Bronchial epithelial cell (primary cell): ENCODE measurements at regions not wholly inside any gene's neighbourhood (a gene's known extent, or its start where the extent isn't known, plus 50 kb on each side); places are given as distances from the start of the nearest gene placed in this dataset.
A peak's percentile ranks its signal among the peaks of the same experiment; 100 is the strongest.

Experiments used
- DNase-seq: peaks from one replicate; pipeline ENCODE4 v3.0.0-alpha.2; 2010; ENCODE audit warnings: low read depth
- FAIRE-seq: peaks from 2 replicates; lab custom pipeline; 2011; peaks lifted over from hg19 to GRCh38; lab: Jason Lieb, UNC
- H3K27me3 ChIP-seq: 2 replicates; pipeline ENCODE4 v1.5.1; 2011; ENCODE audit warnings: low read length; ENCODE audit not compliant: control insufficient read depth, insufficient read depth
- H3K36me3 ChIP-seq: 2 replicates; pipeline ENCODE4 v1.5.1; 2011; ENCODE audit warnings: low read length; ENCODE audit not compliant: control insufficient read depth, insufficient read depth
- H3K4me3 ChIP-seq: 2 replicates; pipeline ENCODE4 v1.5.1; 2011; ENCODE audit warnings: mild to moderate bottlenecking, low read depth, low read length, control low read depth
- TF ChIP-seq, protein P1 (sequence below): IDR thresholded peaks from 2 replicates; pipeline ENCODE4 v1.5.1; 2011; ENCODE audit warnings: mild to moderate bottlenecking, moderate library complexity, low read length, control low read depth, inconsistent platforms; ENCODE audit not compliant: insufficient read depth, severe bottlenecking

DNA sequence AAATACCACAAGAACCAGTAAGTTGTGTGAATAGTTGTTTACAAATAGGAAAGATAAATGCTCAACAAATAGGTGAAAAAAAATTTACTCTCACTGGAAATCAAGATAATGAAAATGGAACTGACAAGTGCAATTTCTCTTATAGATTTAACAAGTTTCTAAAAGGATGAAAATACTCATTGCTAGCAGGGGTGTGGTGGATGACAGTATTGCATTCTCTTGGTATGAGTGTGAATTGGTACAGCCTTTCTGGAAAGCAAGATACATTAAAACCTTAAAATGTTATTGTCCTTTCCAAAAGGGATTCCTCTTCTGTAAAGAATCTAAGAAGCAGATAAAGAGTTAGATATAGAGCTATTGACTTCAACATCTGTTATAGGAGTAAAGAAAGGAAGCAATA, 240.0 kb upstream of the RPS6KA3 start:
- Histone ChIP-seq H3K4me3 (no peak overlapping the region), H3K36me3 (no peaks in the 10 kb centered on the region), H3K27me3 (no peaks in the 10 kb centered on the region)
- no peak for DNase-seq
- no peak for FAIRE-seq
- TF ChIP-seq, protein P1, sequence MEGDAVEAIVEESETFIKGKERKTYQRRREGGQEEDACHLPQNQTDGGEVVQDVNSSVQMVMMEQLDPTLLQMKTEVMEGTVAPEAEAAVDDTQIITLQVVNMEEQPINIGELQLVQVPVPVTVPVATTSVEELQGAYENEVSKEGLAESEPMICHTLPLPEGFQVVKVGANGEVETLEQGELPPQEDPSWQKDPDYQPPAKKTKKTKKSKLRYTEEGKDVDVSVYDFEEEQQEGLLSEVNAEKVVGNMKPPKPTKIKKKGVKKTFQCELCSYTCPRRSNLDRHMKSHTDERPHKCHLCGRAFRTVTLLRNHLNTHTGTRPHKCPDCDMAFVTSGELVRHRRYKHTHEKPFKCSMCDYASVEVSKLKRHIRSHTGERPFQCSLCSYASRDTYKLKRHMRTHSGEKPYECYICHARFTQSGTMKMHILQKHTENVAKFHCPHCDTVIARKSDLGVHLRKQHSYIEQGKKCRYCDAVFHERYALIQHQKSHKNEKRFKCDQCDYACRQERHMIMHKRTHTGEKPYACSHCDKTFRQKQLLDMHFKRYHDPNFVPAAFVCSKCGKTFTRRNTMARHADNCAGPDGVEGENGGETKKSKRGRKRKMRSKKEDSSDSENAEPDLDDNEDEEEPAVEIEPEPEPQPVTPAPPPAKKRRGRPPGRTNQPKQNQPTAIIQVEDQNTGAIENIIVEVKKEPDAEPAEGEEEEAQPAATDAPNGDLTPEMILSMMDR: no peak

DNA sequence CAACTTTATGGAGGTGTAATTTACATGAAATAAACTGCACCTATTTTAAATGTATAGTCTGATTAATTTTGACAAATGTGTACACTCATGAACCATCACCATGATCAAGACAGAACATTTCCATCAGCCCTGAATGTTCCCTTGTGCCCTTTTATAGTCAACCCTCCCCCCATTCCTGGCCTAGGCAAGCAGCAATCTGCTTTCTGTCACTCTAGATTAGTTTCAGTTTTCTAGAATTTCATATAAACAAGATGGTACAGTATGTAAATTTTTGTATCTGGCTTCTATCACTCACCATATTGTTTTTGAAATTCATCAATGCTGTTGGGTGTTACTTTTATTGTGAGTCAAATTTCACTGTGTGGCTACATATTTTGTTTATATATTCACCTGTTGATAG, 234.2 kb upstream of the RPS6KA3 start:
- no peak for FAIRE-seq
- TF ChIP-seq, protein P1: no peak

DNA sequence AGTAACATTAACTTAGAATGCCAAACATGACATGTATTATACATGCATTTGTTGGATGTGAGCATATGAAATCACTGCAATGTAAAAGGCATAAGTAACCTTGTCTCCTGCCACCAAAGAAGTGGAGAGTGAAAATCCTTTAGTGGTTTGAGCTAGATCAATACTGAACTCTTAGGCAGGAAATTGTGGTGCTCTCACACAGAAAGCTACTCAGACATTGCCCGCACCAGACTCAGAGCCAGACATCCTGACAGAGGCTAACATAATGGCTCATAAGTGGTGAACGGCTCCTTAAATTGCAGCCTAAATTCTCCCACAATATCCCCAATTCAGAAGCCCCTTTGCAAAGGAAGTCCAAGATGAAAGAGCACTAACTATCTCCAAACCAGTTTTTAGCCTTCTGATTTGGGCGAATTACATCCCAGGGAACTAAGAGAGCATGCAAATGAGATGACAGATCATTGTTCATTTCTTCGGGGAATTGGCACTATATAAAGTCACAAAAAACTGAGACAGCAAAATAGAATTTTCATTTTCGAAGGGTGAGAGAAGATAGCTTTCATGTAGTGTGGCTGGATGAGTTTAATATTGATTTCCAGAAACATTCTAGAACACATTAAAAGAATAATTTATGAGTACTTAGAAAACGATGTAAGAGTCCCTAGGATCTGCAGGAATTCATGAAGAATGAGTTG, 233.6 kb upstream of the RPS6KA3 start:
- no peak for DNase-seq
- TF ChIP-seq, protein P1: no peak
- H3K27me3 ChIP-seq: no peaks in the 10 kb centered on the region
- no peak overlapping the region for H3K4me3 ChIP-seq
- FAIRE-seq: peak; percentile 7
- H3K36me3 ChIP-seq: no peaks in the 10 kb centered on the region

More for the DNA sequence above, 234.2 kb upstream of the RPS6KA3 start:
- H3K27me3 ChIP-seq: no peaks in the 10 kb centered on the region
- H3K4me3 ChIP-seq: no peak overlapping the region
- no peaks in the 10 kb centered on the region for H3K36me3 ChIP-seq
- DNase-seq: no peak

DNA sequence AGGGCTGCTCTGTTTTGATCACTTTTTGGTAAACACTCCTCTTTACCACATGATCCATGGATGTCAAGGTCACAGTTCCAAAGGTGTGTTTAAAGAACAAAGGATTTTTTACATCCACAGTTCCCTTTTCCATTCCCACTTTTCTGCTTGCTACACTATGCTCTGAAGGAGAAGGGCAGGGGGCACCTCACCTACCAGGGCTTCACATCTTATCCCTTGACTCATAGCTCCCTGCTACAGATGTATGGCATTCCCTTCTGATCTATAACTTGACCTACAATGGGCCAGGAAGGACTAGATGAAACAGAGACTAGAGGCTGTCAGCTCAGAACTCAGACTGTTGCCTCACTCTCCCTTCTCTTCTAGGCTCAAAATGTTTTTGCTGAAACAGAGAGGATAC, 233.1 kb upstream of the RPS6KA3 start:
- Histone ChIP-seq H3K4me3 (no peak overlapping the region), H3K27me3 (no peaks in the 10 kb centered on the region), H3K36me3 (no peaks in the 10 kb centered on the region)
- no peak for DNase-seq
- FAIRE-seq: no peak
- TF ChIP-seq, protein P1: no peak

DNA sequence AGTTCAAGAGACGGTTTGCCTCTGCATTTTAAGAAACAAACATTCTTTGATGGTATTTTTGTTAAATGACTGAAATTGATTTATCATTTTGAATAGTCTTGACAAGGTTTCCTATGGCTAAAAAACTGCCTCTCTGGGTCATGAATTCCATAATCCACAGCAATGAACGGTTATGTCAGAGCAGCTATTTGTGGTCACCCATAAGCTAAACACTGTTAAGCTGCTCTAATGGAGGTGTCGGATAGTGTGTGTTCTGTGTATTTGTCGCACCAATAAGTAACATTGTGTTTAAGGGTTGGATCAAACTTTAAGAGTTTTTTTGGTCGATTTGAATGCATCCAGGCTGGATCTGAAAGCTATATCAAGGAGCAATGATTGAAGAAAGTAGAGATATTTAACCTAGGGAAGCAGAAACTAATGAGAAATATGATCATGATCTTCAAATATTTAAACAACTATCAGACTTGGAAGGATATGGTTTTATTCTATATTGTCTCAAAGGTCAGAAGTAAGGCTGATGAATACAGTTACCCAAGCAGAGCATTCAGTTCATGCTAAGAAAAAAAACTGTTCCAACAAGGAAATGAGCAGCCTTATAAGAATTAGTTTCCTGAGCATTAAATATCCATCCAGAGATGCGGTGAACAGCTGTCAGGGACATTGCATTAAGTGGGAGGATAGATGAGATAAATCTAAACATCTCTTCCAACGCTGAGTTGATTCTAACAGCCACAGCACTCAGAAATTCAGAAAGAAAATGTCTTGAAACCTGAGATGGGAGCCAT, 232.3 kb upstream of the RPS6KA3 start:
- TF ChIP-seq, protein P1: no peak
- Histone ChIP-seq H3K4me3 (no peak overlapping the region), H3K36me3 (no peaks in the 10 kb centered on the region), H3K27me3 (no peaks in the 10 kb centered on the region)
- FAIRE-seq (no peak), DNase-seq (no peak)
